Activated CD4-positive, CD25-positive, alpha-beta regulatory T cell (primary cell): ENCODE measurements at regions not wholly inside any gene's neighbourhood (a gene's known extent, or its start where the extent isn't known, plus 50 kb on each side); places are given as distances from the start of the nearest gene placed in this dataset.
"Not testable (repeated sequence)": the region's sequence is repeated elsewhere in the genome, so short reads cannot be mapped to it uniquely, and the experiment has no call there.

Experiments used
- DNase-seq, 4 experiments: peaks; one replicate each; lab custom pipeline; 2025; lab: John Stamatoyannopoulos, UW

- no peak for DNase-seq
Observed at GRCh38 chr3:31184261-31185061, 290.0 kb upstream of the GADL1 start.

GRCh38 chr3:31185062-31185357, 290.5 kb upstream of the GADL1 start:
- no peak for DNase-seq

- DNase-seq, result no peak
Observed at GRCh38 chr3:31186041-31186440, 291.6 kb upstream of the GADL1 start.

GRCh38 chr3:31187380-31187779, 292.9 kb upstream of the GADL1 start:
- no peak for DNase-seq

GRCh38 chr3:31188112-31188511, 293.7 kb upstream of the GADL1 start:
- no peak for DNase-seq

- DNase-seq, result no peak
Observed at GRCh38 chr3:31189330-31189729, 294.9 kb upstream of the GADL1 start.

GRCh38 chr3:31189971-31190370, 295.5 kb upstream of the GADL1 start:
- DNase-seq, result no peak

- DNase-seq, result no peak
Observed at GRCh38 chr3:31191354-31191753, 296.9 kb upstream of the GADL1 start.

- DNase-seq, result no peak
Observed at GRCh38 chr3:31193429-31193828, 299.0 kb upstream of the GADL1 start.

GRCh38 chr3:31193871-31194270, 299.4 kb upstream of the GADL1 start:
- no peak for DNase-seq

- no peak for DNase-seq
Observed at GRCh38 chr3:31196261-31196660, 301.8 kb upstream of the GADL1 start.

GRCh38 chr3:31196881-31197364, 302.5 kb upstream of the GADL1 start:
- no peak for DNase-seq

- DNase-seq, result no peak
Observed at GRCh38 chr3:31197941-31198340, 303.5 kb upstream of the GADL1 start.

GRCh38 chr3:31198890-31199289, 304.4 kb upstream of the GADL1 start:
- no peak for DNase-seq

- no peak for DNase-seq
Observed at GRCh38 chr3:31203960-31204795, 309.7 kb upstream of the GADL1 start.

GRCh38 chr3:31204796-31205056, 310.3 kb upstream of the GADL1 start:
- not testable (repeated sequence) for DNase-seq

- DNase-seq, result no peak
Observed at GRCh38 chr3:31210068-31210645, 315.7 kb upstream of the GADL1 start.

- no peak for DNase-seq
Observed at GRCh38 chr3:31213869-31214486, 318.7 kb upstream of the STT3B start.

GRCh38 chr3:31218082-31218481, 314.6 kb upstream of the STT3B start:
- DNase-seq, result no peak

GRCh38 chr3:31219131-31219843, 313.4 kb upstream of the STT3B start:
- no peak for DNase-seq

- no peak for DNase-seq
Observed at GRCh38 chr3:31220431-31220830, 312.3 kb upstream of the STT3B start.

GRCh38 chr3:31223278-31223677, 309.4 kb upstream of the STT3B start:
- DNase-seq, result no peak
